B cell (primary cell): ENCODE measurements at regions not wholly inside any gene's neighbourhood (a gene's known extent, or its start where the extent isn't known, plus 50 kb on each side); places are given as distances from the start of the nearest gene placed in this dataset.

Source experiments
- ATAC-seq: fragments of 200-7000 bp; cut with Tn5 transposase; one replicate; pipeline ENCODE4 v1.10.0; 2021; ENCODE audit warnings: low read depth, mild to moderate bottlenecking, moderate number of reproducible peaks, moderate library complexity
- CTCF ChIA-PET: fragments of 350-600 bp; sonication (Branson Sonifier 250); formaldehyde crosslinking; loops from one replicate; lab custom pipeline; 2021; ENCODE audit warnings: antibody characterized with exemption, inconsistent platforms; lab: Charles Lee
- POLR2A ChIA-PET: fragments of 350-600 bp; sonication (Branson Sonifier 250); formaldehyde crosslinking; loops from one replicate; lab custom pipeline; 2021; ENCODE audit warnings: antibody characterized with exemption; lab: Charles Lee
- DNase-seq: peaks from one replicate; pipeline ENCODE4 v3.0.0; 2013
- H2AFZ ChIP-seq: 2 replicates; pipeline ENCODE4 v1.6.1; 2012; ENCODE audit warnings: mild to moderate bottlenecking, low read depth, low read length; ENCODE audit not compliant: insufficient read depth, poor library complexity, severe bottlenecking
- H3K27ac ChIP-seq, 2 donors: 1 replicate in 1 of 2; 2 replicates in 1 of 2; pipeline ENCODE4 v1.5.1; 2012 to 2013; ENCODE audit warnings: low read length in 2 of 2, mild to moderate bottlenecking in 2 of 2, moderate library complexity in 1 of 2
- H3K27me3 ChIP-seq, 4 experiments: fragments of 200-600 bp in 1 of 4; sonication (generic) in 1 of 4; replicated peaks in 1 of 4; 1 replicate in 2 of 4; 2 replicates in 2 of 4; pipeline versions ENCODE4 v1.6.1 to v1.7.0; 2013 to 2016; ENCODE audit warnings: low read length in 3 of 4, mild to moderate bottlenecking in 2 of 4, mixed read lengths in 1 of 4, moderate library complexity in 1 of 4; ENCODE audit not compliant: insufficient read depth in 4 of 4, control insufficient read depth in 3 of 4; ENCODE audit errors: control extremely low read depth in 1 of 4
- H3K36me3 ChIP-seq, 2 experiments: replicated peaks in 1 of 2; 1 replicate in 1 of 2; 2 replicates in 1 of 2; pipeline versions ENCODE4 v1.6.1 to v1.7.1; 2013; ENCODE audit warnings: low read length in 1 of 2; ENCODE audit not compliant: insufficient read depth in 2 of 2, control insufficient read depth in 1 of 2; ENCODE audit errors: control extremely low read depth in 1 of 2, extremely low read depth in 1 of 2
- H3K4me1 ChIP-seq, 2 donors: fragments of 200-600 bp in 1 of 2; sonication (generic) in 1 of 2; 1 replicate in 1 of 2; 2 replicates in 1 of 2; pipeline versions ENCODE4 v1.5.1 to v1.6.1; 2013 to 2017; ENCODE audit warnings: low read length in 2 of 2; ENCODE audit not compliant: control insufficient read depth in 2 of 2, insufficient read depth in 2 of 2
- H3K4me2 ChIP-seq: replicated peaks from 2 replicates; pipeline ENCODE3; 2012; ENCODE audit warnings: mild to moderate bottlenecking, low read depth, low read length; ENCODE audit not compliant: poor library complexity, severe bottlenecking
- H3K4me3 ChIP-seq, 5 experiments: fragments of 200-600 bp in 1 of 5; sonication (generic) in 1 of 5; 1 replicate in 3 of 5; 2 replicates in 2 of 5; pipeline versions ENCODE4 v1.5.1 to v1.7.0; 2011 to 2016; ENCODE audit warnings: low read length in 4 of 5, mild to moderate bottlenecking in 4 of 5, low read depth in 2 of 5, control low read depth in 1 of 5, moderate library complexity in 1 of 5; ENCODE audit not compliant: insufficient read depth in 1 of 5; ENCODE audit errors: control extremely low read depth in 1 of 5, extremely low read depth in 1 of 5
- H3K79me2 ChIP-seq: fragments of 200-600 bp; sonication (generic); one replicate; pipeline ENCODE4 v1.6.0; 2016; ENCODE audit warnings: low read length; ENCODE audit not compliant: control insufficient read depth, insufficient read depth
- H3K9ac ChIP-seq: fragments of 200-600 bp; sonication (generic); 2 replicates; pipeline ENCODE4 v1.6.1; 2017; ENCODE audit warnings: mild to moderate bottlenecking, low read length, moderate library complexity
- H3K9me3 ChIP-seq, 3 donors: one replicate each; pipeline versions ENCODE4 v1.6.1 to v1.7.1; 2013; ENCODE audit warnings: low read length in 2 of 3; ENCODE audit not compliant: control insufficient read depth in 2 of 3, insufficient read depth in 1 of 3; ENCODE audit errors: control extremely low read depth in 1 of 3
- H4K20me1 ChIP-seq: 2 replicates; pipeline ENCODE4 v1.6.0; 2012; ENCODE audit warnings: mild to moderate bottlenecking, low read length; ENCODE audit not compliant: insufficient read depth, control insufficient read depth, poor library complexity, severe bottlenecking
- H3K27ac Mint-ChIP-seq: one replicate; pipeline ENCODE4 v1.8.0; 2021; ENCODE audit warnings: mixed read lengths
- H3K27me3 Mint-ChIP-seq: one replicate; pipeline ENCODE4 v1.8.0; 2021; ENCODE audit warnings: mixed read lengths
- H3K4me1 Mint-ChIP-seq: one replicate; pipeline ENCODE4 v1.8.0; 2021; ENCODE audit warnings: mixed read lengths
- H3K4me3 Mint-ChIP-seq: one replicate; pipeline ENCODE4 v1.8.0; 2021; ENCODE audit warnings: mixed read lengths
- H3K9me3 Mint-ChIP-seq: one replicate; pipeline ENCODE4 v1.8.0; 2022; ENCODE audit warnings: mixed read lengths; ENCODE audit not compliant: insufficient read depth
- EZH2 ChIP-seq: IDR thresholded peaks from 2 replicates; pipeline ENCODE4 v1.6.1; 2012; ENCODE audit warnings: borderline replicate concordance, low read depth, mild to moderate bottlenecking, moderate library complexity, low read length; ENCODE audit not compliant: insufficient read depth, poor library complexity, severe bottlenecking
- intact Hi-C: fragments of 100-400 bp; cut with micrococcal nuclease; formaldehyde crosslinking; loops from one replicate; pipeline ENCODE4 v1.10.0; 2022
- TF ChIP-seq, protein P1 (sequence below): fragments of 200-600 bp; IDR thresholded peaks from one replicate; pipeline ENCODE4 v1.8.0; 2022; ENCODE audit warnings: antibody characterized with exemption, mild to moderate bottlenecking

DNA sequence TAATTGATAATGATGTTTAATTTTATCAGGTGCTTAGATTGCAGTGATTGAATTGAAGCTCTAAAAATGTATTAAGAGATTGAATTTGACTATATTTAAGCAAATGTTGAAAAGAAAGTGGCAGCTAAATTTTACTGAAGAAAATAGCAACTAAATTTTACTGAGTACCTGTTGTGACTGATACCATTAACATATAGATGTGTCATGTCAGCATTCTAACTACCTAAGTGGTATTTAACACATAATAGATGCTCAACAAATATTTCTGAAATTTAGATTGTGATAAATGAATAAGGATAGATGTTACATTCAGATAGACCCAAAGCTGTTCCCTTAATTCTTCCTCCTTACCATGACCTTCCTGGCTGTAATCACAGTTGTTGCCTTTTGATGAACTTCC lies 350.9 kb upstream of the VWC2 start:
- no peaks in the 10 kb centered on the region for H3K79me2 ChIP-seq
- H3K27ac ChIP-seq, result no peak overlapping the region
- Mint-ChIP-seq H3K27ac (no peak overlapping the region), H3K9me3 (peaks cover 2% of the 10 kb centered on the region), H3K4me1 (no peaks in the 10 kb centered on the region), H3K4me3 (no peak overlapping the region), H3K27me3 (no peaks in the 10 kb centered on the region)
- no peak for ATAC-seq
- no peak overlapping the region for H3K9ac ChIP-seq
- TF ChIP-seq, protein P1, sequence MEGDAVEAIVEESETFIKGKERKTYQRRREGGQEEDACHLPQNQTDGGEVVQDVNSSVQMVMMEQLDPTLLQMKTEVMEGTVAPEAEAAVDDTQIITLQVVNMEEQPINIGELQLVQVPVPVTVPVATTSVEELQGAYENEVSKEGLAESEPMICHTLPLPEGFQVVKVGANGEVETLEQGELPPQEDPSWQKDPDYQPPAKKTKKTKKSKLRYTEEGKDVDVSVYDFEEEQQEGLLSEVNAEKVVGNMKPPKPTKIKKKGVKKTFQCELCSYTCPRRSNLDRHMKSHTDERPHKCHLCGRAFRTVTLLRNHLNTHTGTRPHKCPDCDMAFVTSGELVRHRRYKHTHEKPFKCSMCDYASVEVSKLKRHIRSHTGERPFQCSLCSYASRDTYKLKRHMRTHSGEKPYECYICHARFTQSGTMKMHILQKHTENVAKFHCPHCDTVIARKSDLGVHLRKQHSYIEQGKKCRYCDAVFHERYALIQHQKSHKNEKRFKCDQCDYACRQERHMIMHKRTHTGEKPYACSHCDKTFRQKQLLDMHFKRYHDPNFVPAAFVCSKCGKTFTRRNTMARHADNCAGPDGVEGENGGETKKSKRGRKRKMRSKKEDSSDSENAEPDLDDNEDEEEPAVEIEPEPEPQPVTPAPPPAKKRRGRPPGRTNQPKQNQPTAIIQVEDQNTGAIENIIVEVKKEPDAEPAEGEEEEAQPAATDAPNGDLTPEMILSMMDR, result no peak
- no peak for TF ChIP-seq EZH2
- no peaks in the 10 kb centered on the region for H3K4me1 ChIP-seq
- intact Hi-C loops, result no loop called here
- no peak overlapping the region for H3K4me2 ChIP-seq
- no peaks in the 10 kb centered on the region for H3K9me3 ChIP-seq
- H3K4me3 ChIP-seq, result no peak overlapping the region
- H3K36me3 ChIP-seq, result no peaks in the 10 kb centered on the region
- ChIA-PET CTCF (no interaction called here), POLR2A (no interaction called here)
- no peak for DNase-seq
- H2AFZ ChIP-seq, result no peak overlapping the region
- no peaks in the 10 kb centered on the region for H3K27me3 ChIP-seq
- no peaks in the 10 kb centered on the region for H4K20me1 ChIP-seq

DNA sequence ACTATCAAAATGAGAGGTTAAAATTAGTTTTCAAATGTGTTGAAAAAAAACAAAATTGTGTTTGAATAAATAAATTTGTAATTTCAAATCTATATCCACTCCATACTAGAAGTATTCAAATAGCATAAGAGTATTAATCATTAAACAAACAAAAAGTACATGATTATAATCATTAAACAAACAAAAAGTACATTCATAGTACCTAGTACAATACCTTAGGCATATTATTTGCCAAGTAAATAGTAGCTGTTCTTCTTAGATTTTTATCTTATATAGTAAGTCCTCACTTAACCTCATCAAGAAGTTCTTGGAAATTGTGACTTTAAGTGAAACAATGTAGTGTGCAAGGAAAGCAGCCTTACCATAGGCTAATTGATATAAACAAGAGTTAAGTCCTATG lies 349.3 kb upstream of the VWC2 start:
- Histone ChIP-seq H3K36me3 (no peaks in the 10 kb centered on the region), H3K27me3 (no peaks in the 10 kb centered on the region), H3K79me2 (no peaks in the 10 kb centered on the region), H3K9me3 (no peaks in the 10 kb centered on the region), H3K4me2 (no peak overlapping the region), H3K9ac (no peak overlapping the region), H3K4me3 (no peak overlapping the region), H2AFZ (no peak overlapping the region), H3K4me1 (no peaks in the 10 kb centered on the region), H3K27ac (no peak overlapping the region), H4K20me1 (no peaks in the 10 kb centered on the region)
- intact Hi-C loops, result no loop called here
- TF ChIP-seq, protein P1, result no peak
- TF ChIP-seq EZH2, result no peak
- POLR2A ChIA-PET, result no interaction called here
- H3K27ac Mint-ChIP-seq, result no peak overlapping the region
- ATAC-seq (no peak), DNase-seq (no peak)
- no peaks in the 10 kb centered on the region for H3K4me1 Mint-ChIP-seq
- peaks cover 2% of the 10 kb centered on the region for H3K9me3 Mint-ChIP-seq
- CTCF ChIA-PET, result no interaction called here
- H3K27me3 Mint-ChIP-seq, result no peaks in the 10 kb centered on the region
- H3K4me3 Mint-ChIP-seq, result no peak overlapping the region
